Stimulated activated CD4-positive, alpha-beta T cell treated with anti-CD3 and anti-CD28 coated beads, Interleukin-2, amount 100 ng/mL, for 4 hours (primary cell): ENCODE measurements at regions not wholly inside any gene's neighbourhood (a gene's known extent, or its start where the extent isn't known, plus 50 kb on each side); places are given as distances from the start of the nearest gene placed in this dataset.

Experiments
- DNase-seq: peaks from one replicate; pipeline ENCODE4 v3.0.0-alpha.2; 2020; ENCODE audit warnings: low read depth

- no peak for DNase-seq
These were observed 90.2 kb downstream of the KCTD12 start for GRCh38 chr13:76795701-76796695.

- DNase-seq = no peak
These were observed 93.4 kb downstream of the KCTD12 start for GRCh38 chr13:76792731-76793347.

- DNase-seq = no peak
These were observed 95.0 kb downstream of the KCTD12 start for GRCh38 chr13:76790980-76791819.

GRCh38 chr13:76790526-76790925 lies 95.7 kb downstream of the KCTD12 start:
- no peak for DNase-seq

DNA sequence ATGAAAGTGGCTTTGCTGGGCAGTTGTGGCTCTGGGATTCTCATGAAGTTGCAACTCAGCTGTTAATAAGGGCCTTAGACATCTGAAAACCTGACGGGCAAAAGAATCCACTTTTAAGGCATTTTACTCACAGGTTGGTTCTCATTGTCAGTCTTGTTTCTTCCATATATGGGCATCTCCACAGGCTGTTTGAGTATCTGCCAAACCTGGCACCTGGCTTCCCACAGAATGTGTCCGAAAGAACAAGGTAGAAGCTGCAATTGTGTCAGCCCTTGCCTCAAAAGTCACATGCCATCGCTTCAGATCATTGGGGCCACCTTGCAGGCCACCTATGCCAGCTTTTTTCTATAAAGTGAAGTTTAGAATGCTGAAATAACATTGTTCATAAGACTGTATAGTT lies 102.4 kb downstream of the KCTD12 start:
- DNase-seq = no peak

DNA sequence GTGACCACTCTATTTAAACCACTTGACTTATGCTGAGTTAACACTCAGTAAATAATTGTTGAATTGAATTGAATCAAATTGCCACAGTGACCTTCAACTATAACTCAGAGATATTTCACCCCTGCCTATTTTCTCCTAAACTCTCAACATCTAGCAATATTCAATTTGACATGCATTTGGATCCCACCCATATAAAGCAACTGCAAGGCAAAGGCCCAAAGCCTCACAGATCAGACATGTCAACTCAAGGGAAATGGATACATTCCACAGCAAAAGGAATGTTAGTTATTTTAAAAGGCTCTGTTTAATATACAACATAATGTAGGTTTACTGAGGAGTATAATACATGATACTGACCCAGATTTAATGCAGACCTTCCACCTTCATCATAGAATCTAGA lies 107.4 kb downstream of the KCTD12 start:
- no peak for DNase-seq

- DNase-seq = no peak
These were observed 109.1 kb downstream of the KCTD12 start for GRCh38 chr13:76777096-76777495.

DNA sequence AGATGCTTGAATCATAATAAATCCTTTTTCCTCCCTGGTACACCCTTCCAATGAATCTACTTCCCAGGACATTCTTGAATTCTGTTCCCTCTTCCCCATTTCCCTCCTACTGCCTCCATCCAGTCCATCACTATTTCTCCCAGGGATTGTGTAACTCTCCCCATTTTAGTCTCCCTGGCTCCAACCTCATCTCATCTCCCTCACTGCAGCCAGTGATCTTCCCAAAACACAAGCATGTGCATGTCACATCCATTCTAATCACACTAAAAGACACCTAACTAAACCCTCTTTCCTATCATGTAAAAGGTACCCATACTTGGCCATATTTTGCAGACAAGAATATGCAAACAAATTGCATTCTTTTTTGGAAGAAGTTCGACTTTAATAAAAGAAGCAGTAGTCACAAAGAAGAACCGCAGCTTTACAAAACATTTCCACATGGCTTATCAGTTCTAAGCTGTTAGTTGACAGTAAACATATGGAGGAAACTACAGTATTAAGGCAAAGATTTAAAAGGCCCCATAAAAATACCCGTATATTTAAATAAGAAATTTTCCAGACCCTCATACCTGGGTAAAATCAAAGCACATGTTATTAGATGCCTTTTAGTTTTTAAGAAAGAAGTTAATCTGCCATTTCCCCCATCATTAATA lies 111.0 kb downstream of the KCTD12 start:
- no peak for DNase-seq

DNA sequence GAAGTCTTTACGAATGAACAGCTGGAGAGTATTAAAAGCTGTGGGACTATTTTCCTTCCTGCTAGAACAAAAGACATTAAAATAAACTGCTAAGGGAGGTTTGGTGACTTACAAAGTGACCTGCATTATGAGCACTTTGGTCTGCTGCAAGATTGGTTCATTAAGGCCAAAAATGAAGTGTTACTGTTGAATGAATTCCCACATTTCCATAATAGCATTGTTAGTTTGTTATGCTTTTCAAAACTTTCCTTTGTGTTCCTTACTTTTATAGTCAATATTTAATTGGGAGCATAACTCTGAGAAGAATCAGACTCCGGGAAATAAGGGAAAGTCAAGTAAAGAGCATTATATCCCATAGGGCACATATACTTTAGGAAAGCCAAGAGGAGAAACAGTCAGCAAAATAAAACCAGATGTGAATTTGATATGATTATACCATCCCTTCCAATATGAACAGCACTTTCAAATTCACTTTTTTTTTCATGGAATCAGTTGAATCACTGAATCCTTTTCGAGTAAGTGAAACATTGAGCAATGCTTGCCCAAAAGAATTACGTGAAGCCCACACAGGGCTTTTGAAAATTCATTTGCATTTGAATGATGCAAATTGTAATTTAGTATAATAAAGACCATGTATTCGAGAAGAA lies 112.6 kb downstream of the KCTD12 start:
- DNase-seq = no peak

- DNase-seq = no peak
These were observed 114.0 kb downstream of the KCTD12 start for GRCh38 chr13:76772241-76772640.

DNA sequence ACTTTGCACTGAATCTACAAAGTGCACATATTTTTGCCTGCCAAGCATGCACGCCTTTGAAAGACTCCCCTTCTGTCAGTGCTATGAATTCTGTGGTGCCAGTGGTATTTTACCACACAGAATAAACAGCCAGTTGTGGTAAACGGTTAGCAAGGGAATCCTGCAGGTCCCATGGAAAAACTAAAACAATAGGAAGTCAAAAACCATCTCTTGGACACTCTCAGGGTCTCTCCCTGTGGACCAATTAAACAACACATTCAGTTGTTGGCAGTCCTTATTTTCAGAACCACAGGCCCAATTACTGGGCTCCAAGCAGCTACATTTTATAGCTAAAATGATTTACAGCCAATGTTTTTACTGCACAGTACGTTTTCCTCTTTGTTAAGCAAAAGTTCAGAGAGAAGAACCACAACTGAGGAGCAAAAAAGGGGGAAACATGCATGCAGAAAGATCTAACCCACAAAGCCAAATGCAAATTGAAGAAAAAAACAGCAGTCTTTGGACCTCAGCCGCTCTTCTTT lies 116.9 kb downstream of the KCTD12 start:
- DNase-seq = no peak

DNA sequence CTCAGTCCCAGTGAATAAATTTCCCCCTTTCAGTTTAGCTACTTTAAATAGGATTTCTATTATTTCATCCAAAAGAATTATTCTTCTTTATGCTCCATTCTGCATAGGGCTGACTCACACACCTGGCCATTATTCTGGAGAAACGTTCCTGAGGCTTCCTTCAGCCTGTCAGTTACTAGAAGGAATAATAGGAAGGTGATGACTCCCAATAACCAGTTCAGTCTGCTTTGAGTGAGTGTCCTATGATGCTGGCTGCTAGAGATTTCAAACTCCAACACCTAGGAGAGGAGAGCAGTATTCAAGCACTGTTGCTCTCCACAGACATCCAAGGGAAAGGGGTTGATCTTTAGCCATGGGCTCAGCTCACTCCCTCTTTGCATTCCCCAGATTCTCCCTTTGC lies 117.8 kb downstream of the KCTD12 start:
- no peak for DNase-seq

DNA sequence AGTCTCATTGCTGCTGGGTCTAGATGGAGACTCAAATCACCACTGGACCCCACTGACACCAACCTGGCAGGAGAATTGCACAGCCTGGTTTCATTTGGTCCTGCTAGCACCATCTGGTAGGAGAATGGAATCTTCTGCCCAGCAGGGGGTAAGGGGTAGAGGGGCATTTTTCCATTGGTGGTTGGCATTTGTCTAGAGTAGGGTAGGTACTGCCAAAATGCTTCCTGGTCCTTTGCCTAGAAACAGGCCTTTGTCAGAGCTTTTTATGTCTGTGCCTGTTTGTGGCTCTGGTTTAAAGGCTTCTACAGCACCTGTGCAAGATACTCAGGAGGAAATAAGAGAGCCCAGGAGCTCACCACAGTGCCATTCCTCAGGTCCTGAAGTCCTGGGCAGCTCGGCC lies 121.3 kb downstream of the KCTD12 start:
- no peak for DNase-seq

GRCh38 chr13:76764429-76764828 lies 121.8 kb downstream of the KCTD12 start:
- DNase-seq = no peak

DNA sequence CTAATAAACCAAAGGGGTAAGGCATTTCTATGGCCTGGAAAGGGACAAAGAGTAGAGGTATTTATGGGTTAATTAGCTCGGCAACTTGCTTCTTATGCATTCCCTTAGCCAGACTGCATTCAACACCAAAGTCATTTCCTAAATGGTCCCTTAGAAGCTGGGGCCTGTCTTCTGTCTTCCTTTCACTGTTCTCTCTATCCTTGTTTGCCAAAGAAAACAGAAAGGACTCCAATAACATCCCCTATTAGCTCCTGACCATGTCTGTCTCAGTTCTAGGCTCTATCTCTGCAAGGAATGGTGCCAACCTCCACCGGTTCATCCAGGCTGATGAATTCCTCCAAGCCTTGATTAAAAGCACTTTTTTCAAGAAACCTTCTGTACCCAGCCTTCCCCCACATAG lies 123.5 kb downstream of the KCTD12 start:
- no peak for DNase-seq

GRCh38 chr13:76759877-76760276 lies 126.3 kb downstream of the KCTD12 start:
- no peak for DNase-seq

DNA sequence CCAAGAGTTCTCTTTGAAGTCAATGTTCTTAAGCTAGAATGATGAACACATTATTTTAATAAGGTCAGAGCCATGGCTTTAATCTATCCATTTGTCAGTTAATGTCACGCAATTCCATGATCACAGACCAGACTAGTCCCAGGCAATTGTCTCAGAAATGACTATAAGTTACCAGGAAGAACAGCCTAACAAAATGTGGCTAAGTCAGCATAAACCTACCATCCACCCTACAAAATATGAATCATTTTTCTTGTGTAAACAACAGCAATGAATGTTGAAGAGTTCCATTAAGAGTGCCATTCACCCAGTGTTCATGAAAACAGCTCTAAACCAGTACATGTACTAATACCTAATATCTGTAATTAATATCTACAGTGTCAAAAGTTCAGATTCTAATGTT lies 127.5 kb downstream of the KCTD12 start:
- no peak for DNase-seq

DNA sequence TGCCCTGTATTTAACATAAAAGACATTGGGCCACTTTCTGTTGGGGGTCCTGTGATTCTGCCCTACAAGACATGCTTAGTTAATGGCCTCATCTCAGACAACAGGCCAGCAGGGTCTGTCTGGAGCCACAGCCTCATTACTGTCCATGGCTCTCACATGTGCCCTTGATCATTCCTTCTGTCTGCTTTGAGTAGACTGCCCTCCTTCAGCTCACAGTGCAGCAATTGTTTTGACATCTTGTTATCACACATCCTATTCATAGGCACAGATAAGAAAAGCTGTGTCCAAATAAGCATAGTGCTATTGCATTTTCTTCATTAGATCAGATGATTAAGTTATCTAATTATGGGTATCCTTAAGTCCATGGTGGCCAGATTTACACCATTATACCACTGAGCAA lies 127.9 kb downstream of the KCTD12 start:
- no peak for DNase-seq

DNA sequence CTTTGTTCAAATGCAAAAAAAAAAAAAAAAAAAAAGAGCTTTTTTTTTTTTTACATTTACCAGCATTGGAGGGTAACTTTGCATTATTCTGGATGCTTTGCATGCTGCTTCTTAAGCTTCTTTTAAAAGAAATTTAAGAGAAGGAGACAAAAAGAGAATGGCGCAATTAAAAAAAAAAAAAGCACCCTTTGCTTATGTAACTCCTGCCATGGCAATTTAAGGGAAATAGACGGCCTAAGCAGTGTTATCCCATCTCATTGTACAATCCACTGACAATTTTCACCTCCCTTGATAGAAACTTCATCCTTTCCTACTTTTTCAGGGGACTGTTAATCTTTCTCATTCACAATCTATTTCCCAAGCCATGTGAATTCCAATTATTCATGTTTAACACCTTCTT lies 129.8 kb downstream of the KCTD12 start:
- DNase-seq = no peak

DNA sequence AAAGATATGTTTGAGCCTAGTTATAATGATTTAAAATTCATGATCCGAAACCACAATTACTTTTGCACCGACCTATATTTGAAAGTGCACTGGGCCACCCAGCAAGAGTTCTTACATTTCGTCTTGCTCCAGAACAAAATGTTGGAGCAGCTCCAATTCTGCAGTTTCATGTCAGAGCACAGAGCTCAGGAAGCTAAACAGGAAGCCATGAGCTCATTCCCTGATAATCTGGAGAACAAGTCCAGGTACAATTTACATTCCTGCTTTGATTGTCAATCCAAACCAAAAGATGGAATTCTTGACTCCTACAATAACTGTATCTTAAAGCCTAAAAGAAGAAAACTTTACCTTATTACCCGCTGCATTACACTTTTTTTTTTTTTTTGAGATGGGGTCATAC lies 131.8 kb downstream of the KCTD12 start:
- DNase-seq = no peak

DNA sequence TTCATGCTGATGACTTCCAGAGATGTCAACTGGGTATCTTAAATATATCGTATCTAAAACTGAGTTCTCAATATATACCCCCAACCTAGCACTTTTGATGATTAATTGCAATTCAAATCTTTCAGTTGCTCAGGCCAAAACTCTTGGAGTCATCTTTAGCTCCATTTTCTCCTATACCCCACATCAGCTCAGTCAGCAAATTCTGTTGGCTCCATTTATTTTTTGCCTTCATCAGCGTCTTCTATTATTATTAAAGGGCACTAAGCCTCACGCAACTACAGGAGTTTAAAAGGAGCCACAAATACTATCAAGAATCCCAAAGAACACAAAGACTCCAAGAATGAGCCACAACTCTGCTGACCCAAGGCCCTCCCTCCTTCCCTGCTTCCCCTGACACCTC lies 134.9 kb downstream of the KCTD12 start:
- no peak for DNase-seq
